Stimulated activated naive B cell treated with anti-CD40 and anti-IgM and Interleukin-4, amounts not matched to agents 10 μg/mL and 1 μg/mL and 100 μg/mL, for 72 hours (primary cell): ENCODE measurements at regions not wholly inside any gene's neighbourhood (a gene's known extent, or its start where the extent isn't known, plus 50 kb on each side); places are given as distances from the start of the nearest gene placed in this dataset.
A peak's percentile ranks its signal among the peaks of the same experiment; 100 is the strongest.
"Not testable (repeated sequence)": the region's sequence is repeated elsewhere in the genome, so short reads cannot be mapped to it uniquely, and the experiment has no call there.

Experiments used
- ATAC-seq, 2 donors: fragments of 150-1000 bp; cut with Tn5 transposase; replicated peaks; 2 replicates each; pipeline ENCODE4 v1.10.0; 2021; ENCODE audit warnings: moderate library complexity in 1 of 2
- DNase-seq: peaks from one replicate; pipeline ENCODE4 v3.0.0; 2021
- H3K27ac Mint-ChIP-seq: one replicate; pipeline ENCODE4 v1.8.0; 2022; ENCODE audit warnings: mild to moderate bottlenecking, mixed read lengths
- H3K27me3 Mint-ChIP-seq, 2 donors: one replicate each; pipeline ENCODE4 v1.8.0; 2022; ENCODE audit warnings: mixed read lengths in 2 of 2
- H3K36me3 Mint-ChIP-seq, 2 donors: one replicate each; pipeline ENCODE4 v1.8.0; 2022; ENCODE audit warnings: mixed read lengths in 2 of 2, mild to moderate bottlenecking in 1 of 2
- H3K4me1 Mint-ChIP-seq, 2 donors: one replicate each; pipeline ENCODE4 v1.8.0; 2022; ENCODE audit warnings: mixed read lengths in 2 of 2, mild to moderate bottlenecking in 1 of 2
- H3K4me3 Mint-ChIP-seq, 2 donors: one replicate each; pipeline ENCODE4 v1.8.0; 2022; ENCODE audit warnings: mild to moderate bottlenecking in 2 of 2, mixed read lengths in 2 of 2, moderate library complexity in 1 of 2
- H3K9me3 Mint-ChIP-seq, 2 donors: one replicate each; pipeline ENCODE4 v1.8.0; 2022; ENCODE audit warnings: mixed read lengths in 2 of 2, mild to moderate bottlenecking in 1 of 2

DNA sequence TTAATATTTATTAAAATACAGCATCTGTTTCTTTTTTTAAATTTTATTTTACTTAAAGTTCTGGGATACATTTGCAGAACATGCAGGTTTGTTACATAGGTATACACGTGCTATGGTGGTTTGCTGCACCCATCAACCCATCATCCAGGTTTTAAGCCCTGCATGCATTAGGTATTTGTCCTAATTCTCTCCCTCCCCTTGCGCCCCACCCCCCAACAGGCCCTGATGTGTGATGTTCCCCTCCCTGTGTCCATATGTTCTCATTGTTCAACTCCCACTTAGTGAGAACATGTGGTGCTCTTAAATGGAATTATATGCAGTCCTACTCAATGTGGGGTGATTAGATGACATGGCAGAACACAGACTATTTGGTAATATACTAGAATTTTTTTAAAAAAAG, 1147.7 kb upstream of the ALCAM start:
- H3K27me3 Mint-ChIP-seq, H3K27ac Mint-ChIP-seq, H3K4me3 Mint-ChIP-seq, H3K4me1 Mint-ChIP-seq, H3K36me3 Mint-ChIP-seq, H3K9me3 Mint-ChIP-seq, DNase-seq, ATAC-seq: not testable (repeated sequence)

DNA sequence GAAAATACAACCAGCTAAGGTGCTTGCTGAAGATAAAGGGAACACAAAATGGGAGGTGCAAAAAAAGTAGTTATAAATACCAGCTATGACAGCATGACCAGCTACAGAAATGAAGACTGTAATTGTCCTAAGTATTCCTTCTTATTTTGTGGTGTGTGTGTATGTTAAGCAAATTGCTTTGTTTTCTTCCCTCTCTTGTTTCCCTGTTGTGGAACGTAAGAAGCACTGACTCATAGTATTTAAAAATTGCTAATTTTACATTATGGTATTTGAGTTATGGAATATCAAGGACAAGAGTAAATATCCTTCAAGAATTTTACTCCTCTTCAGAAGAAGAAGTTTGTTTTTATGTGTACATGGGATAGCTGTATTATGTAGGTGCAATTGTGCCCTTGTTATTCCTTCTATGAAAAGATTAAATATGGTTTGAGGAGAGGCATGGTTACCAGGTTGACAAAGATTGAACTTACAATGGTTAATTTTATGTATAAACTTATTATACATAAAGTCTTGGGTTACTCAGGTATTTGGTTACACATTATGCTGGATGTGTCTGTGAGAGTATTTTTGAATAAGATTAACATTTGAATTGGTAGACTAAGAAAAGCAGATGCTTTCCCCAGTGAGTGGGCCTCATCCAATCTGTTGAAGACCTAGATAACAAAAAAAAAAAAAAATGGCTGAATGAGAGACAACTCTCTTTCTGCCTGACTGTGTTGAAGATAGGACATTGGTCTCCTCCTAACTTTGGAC, 1132.1 kb upstream of the ALCAM start:
- DNase-seq (no peak), ATAC-seq (no peak)
- no peaks in the 10 kb centered on the region for H3K9me3 Mint-ChIP-seq
- no peaks in the 10 kb centered on the region for H3K27me3 Mint-ChIP-seq
- H3K36me3 Mint-ChIP-seq, result no peaks in the 10 kb centered on the region
- no peak overlapping the region for H3K27ac Mint-ChIP-seq
- no peak overlapping the region for H3K4me3 Mint-ChIP-seq
- no peaks in the 10 kb centered on the region for H3K4me1 Mint-ChIP-seq

DNA sequence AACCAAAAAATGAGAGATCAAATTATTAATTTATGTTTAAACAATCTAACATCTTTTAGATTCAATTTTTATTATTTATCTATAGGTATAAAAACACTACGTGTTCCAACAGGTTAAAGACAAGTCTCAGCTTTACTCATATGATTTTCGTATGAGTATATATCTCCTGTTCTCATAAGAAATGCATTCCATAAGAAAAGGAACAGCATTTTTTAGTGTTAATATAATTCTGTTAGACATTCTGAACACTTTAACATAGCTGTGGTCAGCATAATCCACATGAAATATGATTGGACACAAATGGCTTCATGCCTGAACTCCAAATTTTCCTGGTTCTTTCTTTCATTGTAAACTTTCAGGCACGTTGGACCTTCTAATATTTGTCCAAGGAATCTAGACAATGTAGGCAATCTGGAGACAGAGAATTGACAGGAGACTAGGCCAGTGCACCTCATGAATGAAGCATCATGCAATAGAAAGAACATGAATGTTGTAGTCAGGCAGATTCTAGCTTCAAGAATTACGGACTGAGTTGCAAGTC, 1122.0 kb upstream of the ALCAM start:
- Mint-ChIP-seq H3K27ac (no peak overlapping the region), H3K4me1 (no peaks in the 10 kb centered on the region), H3K4me3 (no peak overlapping the region)

DNA sequence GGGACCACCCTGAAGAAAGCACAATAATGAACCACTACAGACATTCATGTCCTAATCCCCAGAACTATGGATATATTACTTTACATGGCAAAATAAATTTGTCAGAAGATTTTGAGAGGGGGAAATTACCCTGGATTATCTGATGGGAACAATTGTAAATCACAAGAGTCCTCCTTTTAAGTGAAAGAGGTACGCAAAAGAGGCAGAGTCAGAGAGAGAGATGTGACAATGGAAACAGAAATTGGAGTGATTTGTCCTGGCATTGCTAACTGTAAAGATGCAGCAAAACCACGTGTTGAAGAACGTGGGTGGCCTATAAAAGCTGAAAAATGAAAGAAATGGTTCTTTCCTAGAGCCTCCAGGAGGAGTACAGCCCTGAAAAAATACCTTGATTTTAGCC, 1121.4 kb upstream of the ALCAM start:
- H3K36me3 Mint-ChIP-seq, result no peaks in the 10 kb centered on the region
- no peaks in the 10 kb centered on the region for H3K27me3 Mint-ChIP-seq
- no peak overlapping the region for H3K4me3 Mint-ChIP-seq
- H3K9me3 Mint-ChIP-seq, result peaks cover 3 to 10% of the 10 kb centered on the region in 2 donors
- no peak overlapping the region for H3K27ac Mint-ChIP-seq
- ATAC-seq (no peak), DNase-seq (no peak)
- no peaks in the 10 kb centered on the region for H3K4me1 Mint-ChIP-seq

More for the DNA sequence above, 1122.0 kb upstream of the ALCAM start:
- DNase-seq (no peak), ATAC-seq (no peak)
- H3K9me3 Mint-ChIP-seq, result peaks cover 4 to 10% of the 10 kb centered on the region in 2 donors
- H3K36me3 Mint-ChIP-seq, result no peaks in the 10 kb centered on the region
- H3K27me3 Mint-ChIP-seq, result no peaks in the 10 kb centered on the region

DNA sequence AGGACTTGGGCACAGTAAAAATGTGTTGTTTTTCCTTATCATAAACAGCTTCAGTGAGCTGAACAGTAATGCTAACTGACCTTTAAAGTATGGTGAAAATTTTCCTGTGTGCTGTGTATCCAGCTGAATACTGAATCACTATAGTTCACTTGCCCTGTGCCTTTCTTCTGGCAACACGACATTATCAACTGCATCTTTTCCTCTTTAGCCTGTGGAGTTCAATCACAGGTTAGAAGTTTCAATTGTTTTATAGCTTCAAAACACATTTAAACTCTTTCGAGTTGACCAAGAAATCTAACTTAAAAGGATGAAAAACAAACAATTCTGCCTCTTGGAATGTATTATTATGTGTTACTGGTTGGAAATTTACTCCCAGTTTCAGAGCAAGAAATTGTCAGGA, 1120.7 kb upstream of the ALCAM start:
- H3K36me3 Mint-ChIP-seq, result no peaks in the 10 kb centered on the region
- H3K27ac Mint-ChIP-seq, result no peak overlapping the region
- DNase-seq (no peak), ATAC-seq (no peak)
- no peaks in the 10 kb centered on the region for H3K27me3 Mint-ChIP-seq
- H3K4me3 Mint-ChIP-seq, result no peak overlapping the region
- peaks cover 1 to 8% of the 10 kb centered on the region in 2 donors for H3K9me3 Mint-ChIP-seq
- no peaks in the 10 kb centered on the region for H3K4me1 Mint-ChIP-seq

DNA sequence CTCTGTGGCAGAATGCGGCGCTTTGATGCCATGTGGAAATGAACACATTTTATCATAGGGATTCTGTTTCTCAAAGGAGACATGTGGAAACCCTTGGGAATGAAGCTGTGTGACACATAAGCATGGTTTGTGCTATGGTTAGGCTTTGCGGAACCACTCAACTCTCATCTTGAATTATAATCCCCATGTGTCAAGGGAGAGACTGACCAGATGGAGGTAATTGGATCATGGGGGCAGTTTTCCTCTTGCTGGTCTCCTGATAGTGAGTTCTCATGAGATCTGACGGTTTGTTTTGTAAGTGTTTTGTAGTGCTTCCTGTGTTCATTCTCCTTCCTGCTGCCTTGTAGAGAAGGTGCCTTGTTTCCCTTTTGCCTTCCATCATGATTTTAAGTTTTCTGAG, 1109.2 kb upstream of the ALCAM start:
- DNase-seq, result no peak
- Mint-ChIP-seq H3K36me3 (no peaks in the 10 kb centered on the region), H3K4me1 (no peaks in the 10 kb centered on the region), H3K27me3 (no peaks in the 10 kb centered on the region), H3K4me3 (no peak overlapping the region), H3K27ac (no peak overlapping the region), H3K9me3 (no peaks in the 10 kb centered on the region)
- ATAC-seq, result no peak

DNA sequence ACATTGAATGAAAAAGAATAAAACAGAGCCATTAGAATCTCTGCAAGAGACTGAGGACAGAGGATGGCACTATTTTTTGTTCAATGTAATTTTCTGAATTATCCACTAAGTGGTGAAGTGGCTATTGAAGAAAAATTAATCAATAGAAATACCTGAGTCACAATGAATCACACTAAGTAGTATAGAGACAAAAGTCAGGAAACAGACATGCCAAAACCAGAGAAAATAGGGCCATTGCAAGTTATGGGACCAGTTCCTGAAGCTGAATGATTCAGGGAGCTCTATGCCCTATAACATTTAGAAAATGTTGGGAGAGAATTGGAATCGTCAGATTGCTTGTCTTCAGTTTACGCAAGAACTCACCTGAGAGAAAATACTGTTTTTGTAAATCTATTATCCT, 1103.2 kb upstream of the ALCAM start:
- Mint-ChIP-seq H3K27ac (no peak overlapping the region), H3K4me1 (no peaks in the 10 kb centered on the region), H3K4me3 (no peak overlapping the region), H3K9me3 (no peaks in the 10 kb centered on the region), H3K36me3 (no peaks in the 10 kb centered on the region), H3K27me3 (peaks cover 0 to 5% of the 10 kb centered on the region in 2 donors)
- no peak for DNase-seq
- no peak for ATAC-seq

DNA sequence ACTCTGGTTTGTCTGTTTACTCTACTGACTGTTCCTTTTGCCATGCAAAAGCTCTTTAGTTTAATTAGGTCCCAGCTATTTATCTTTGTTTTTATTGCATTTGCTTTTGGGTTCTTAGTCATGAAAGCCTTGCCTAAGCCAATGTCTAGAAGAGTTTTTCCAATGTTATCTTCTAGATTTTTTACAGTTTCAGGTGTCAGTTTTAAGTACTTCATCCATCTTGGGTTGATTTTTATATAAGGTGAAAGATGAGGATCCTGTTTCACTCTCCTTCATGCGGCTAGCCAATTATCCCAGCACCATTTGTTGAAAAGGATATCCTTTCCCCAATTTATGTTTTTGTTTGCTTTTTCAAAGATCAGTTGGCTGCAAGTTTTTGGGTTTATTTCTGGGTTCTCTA, 1100.5 kb upstream of the ALCAM start:
- H3K27me3 Mint-ChIP-seq, DNase-seq, ATAC-seq, H3K4me1 Mint-ChIP-seq, H3K27ac Mint-ChIP-seq, H3K4me3 Mint-ChIP-seq, H3K36me3 Mint-ChIP-seq, H3K9me3 Mint-ChIP-seq: not testable (repeated sequence)

DNA sequence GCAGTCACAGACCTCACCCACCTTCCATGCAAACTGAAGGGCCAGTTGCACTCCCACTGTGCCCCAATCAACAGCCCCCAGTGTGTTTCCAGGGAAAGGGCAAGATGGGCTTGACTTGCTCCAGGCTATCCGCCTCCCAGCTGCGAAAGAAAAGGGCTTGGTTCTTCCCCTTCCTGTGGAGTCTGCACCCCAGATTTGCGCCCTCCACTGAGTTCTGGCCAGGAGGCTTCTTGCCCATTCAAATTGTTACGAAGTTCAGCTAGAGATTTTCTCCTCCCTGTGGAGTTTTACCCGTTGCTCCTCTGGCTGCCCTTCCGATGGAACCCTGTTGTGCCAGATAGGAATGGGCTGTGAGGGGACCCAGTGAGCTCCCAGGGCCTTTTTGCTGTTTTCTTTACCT, 1096.9 kb upstream of the ALCAM start:
- DNase-seq (no peak), ATAC-seq (no peak)
- H3K4me3 Mint-ChIP-seq, result no peak overlapping the region
- no peaks in the 10 kb centered on the region for H3K36me3 Mint-ChIP-seq
- peaks cover 0 to 5% of the 10 kb centered on the region in 2 donors for H3K27me3 Mint-ChIP-seq
- H3K4me1 Mint-ChIP-seq, result no peaks in the 10 kb centered on the region
- H3K9me3 Mint-ChIP-seq, result peaks cover 0 to 2% of the 10 kb centered on the region in 2 donors
- H3K27ac Mint-ChIP-seq, result no peak overlapping the region

DNA sequence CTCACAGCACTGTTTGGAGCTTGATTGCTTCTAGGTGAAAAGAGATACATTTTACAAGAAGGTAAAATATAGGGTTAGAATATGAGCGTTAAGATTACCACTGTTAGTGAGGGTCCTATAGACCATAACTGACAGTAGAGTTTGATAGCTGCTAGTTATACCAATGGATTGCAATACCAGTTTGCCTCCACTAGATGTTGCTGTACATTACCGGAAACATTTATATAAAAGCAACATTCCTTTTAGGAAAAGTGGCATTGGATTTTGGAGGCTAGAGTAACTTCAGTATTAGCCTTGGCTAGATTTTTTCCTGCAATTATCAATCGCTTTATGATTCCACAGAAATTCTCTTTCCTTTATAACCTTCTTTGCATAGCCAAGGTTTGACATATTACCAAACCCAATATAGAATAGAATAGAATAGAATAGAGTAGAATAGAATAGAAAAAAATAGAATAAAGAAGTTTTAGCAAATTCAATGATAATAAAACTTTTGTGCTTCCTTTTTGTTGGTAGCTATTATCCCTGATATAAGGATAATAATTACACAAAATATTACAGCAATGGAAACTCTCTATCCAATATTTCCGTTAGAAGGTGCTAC, 1093.6 kb upstream of the ALCAM start:
- no peaks in the 10 kb centered on the region for H3K4me1 Mint-ChIP-seq
- H3K27ac Mint-ChIP-seq, result no peak overlapping the region
- DNase-seq, result no peak
- H3K4me3 Mint-ChIP-seq, result no peak overlapping the region
- H3K27me3 Mint-ChIP-seq, result no peaks in the 10 kb centered on the region
- no peak for ATAC-seq
- no peaks in the 10 kb centered on the region for H3K36me3 Mint-ChIP-seq
- H3K9me3 Mint-ChIP-seq, result peaks cover 0 to 6% of the 10 kb centered on the region in 2 donors

DNA sequence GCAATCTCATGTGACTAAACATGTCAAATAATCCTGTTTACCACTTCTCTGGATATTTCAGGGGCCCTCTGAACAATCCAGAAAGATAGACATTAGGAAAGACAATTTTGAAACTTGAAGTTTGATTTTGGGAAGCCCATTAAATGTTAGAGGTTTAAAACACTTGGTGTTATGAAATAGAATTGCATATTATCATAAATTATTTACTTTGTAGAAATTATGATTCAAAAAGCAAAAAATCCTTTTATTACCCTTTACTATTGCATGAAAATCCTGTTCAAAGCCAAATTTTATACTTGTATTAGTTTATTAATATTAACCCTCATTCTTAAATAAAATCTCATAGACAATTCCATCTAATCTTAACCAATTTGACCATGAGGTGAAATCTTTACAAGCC, 1091.5 kb upstream of the ALCAM start:
- no peaks in the 10 kb centered on the region for H3K27me3 Mint-ChIP-seq
- no peak for ATAC-seq
- H3K9me3 Mint-ChIP-seq, result peaks cover 4 to 7% of the 10 kb centered on the region in 2 donors
- no peaks in the 10 kb centered on the region for H3K4me1 Mint-ChIP-seq
- H3K4me3 Mint-ChIP-seq, result no peak overlapping the region
- peaks cover 0 to 4% of the 10 kb centered on the region in 2 donors for H3K36me3 Mint-ChIP-seq
- DNase-seq, result no peak
- H3K27ac Mint-ChIP-seq, result no peak overlapping the region

DNA sequence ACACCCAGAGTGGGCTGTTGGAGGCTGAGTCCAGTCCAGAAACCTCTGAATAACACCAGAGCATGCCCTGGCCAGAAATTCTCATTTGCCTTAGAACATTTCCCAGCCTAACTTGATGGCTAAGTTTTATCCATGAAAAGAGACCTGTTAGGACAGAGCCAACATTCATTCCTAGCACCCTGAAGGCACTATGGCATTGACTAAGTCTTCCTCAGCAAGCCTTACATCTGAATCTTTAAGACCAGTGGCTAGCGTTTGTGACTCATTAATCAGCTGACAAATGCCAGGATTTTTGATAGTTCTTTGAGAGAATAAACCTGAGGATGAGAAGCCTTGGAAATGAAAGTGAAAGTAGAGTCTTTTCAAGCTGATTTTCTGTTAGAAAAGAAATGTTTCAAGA, 1087.1 kb upstream of the ALCAM start:
- Mint-ChIP-seq H3K9me3 (peaks cover 11 to 18% of the 10 kb centered on the region in 2 donors), H3K27me3 (no peaks in the 10 kb centered on the region), H3K27ac (no peak overlapping the region), H3K4me1 (no peaks in the 10 kb centered on the region), H3K36me3 (peaks cover 0 to 4% of the 10 kb centered on the region in 2 donors), H3K4me3 (no peak overlapping the region)
- no peak for ATAC-seq
- DNase-seq, result no peak

DNA sequence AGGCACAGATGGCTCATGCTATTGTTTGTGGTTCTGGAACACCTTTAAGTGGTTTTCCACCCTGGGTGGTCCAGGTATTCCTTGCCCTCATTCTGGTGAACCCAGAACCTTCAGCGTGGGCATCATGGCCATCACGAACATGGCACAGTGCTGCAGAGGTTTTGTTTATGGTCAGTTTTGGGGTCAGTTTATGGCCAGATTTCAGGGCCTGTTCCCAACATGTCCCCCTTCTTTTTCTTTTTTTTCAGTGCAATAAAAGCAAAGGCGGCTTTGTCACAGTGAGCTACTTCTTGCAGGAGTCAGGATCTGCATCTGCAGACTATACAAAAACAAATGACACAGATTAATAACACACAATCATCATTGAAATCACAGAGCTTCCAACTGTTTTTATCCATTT, 1085.0 kb upstream of the ALCAM start:
- no peak overlapping the region for H3K4me3 Mint-ChIP-seq
- H3K4me1 Mint-ChIP-seq, result no peaks in the 10 kb centered on the region
- H3K36me3 Mint-ChIP-seq, result peaks cover 0 to 4% of the 10 kb centered on the region in 2 donors
- ATAC-seq (no peak), DNase-seq (no peak)
- H3K9me3 Mint-ChIP-seq, result peaks cover 19 to 20% of the 10 kb centered on the region in 2 donors
- H3K27ac Mint-ChIP-seq, result no peak overlapping the region
- H3K27me3 Mint-ChIP-seq, result no peaks in the 10 kb centered on the region

DNA sequence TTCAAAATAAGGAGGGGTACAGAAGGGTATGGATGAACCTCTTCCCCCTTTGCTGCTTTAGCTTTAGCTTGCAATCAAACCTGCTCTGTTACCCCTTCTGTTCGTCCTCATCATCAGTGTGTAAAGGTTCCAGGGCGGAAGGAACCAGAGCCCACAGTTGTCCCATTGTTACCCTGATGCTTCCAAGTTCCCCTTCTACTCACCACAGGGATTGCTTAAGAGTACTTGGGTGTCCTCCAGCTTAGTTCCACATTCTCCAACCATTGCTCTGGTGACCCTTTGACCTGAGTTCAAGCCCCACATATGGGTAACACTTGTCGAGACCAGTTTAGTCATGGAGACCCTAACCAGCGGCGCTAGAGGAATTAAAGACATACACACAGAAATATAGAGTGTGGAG, 1080.1 kb upstream of the ALCAM start:
- Mint-ChIP-seq H3K9me3 (peaks cover 13% of the 10 kb centered on the region in 2 donors), H3K4me1 (peaks cover 0 to 4% of the 10 kb centered on the region in 2 donors), H3K4me3 (no peak overlapping the region), H3K36me3 (no peaks in the 10 kb centered on the region), H3K27me3 (no peaks in the 10 kb centered on the region), H3K27ac (no peak overlapping the region)
- DNase-seq (no peak), ATAC-seq (no peak)

DNA sequence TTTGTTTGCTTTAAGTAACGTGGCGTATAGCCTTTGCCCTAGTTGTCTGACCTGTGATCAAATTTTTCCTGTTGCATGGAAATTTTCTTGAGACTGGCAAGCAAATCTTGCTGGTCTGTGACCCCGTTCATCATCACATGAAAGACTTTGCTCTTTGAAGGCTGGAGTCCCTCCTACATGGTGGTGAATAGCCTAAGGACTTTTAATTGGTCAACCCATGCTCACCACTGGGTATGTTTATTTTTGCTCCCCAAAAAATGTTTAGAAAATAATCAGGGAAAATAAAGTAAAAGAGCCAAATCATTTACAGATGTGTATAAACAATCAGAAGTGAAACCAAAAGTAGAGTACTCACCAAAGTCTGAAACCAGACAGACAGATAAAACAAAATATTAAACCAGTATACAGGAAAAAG, 1075.3 kb upstream of the ALCAM start:
- Mint-ChIP-seq H3K27me3 (no peaks in the 10 kb centered on the region), H3K36me3 (no peaks in the 10 kb centered on the region), H3K9me3 (peaks cover 3 to 4% of the 10 kb centered on the region in 2 donors), H3K4me1 (peaks cover 0 to 9% of the 10 kb centered on the region in 2 donors), H3K4me3 (peak overlapping the region; percentile 37 to 70), H3K27ac (peak overlapping the region; percentile 39)
- DNase-seq (no peak), ATAC-seq (peak in 1 of 2 donors; percentile 29)
